ENCODE measurements at regions not wholly inside any gene's neighbourhood (a gene's known extent, or its start where the extent isn't known, plus 50 kb on each side); places are given as distances from the start of the nearest gene placed in this dataset.

- Histone ChIP-seq H3K9me3 (no peaks in the 10 kb centered on the region), H3K27me3 (no peaks in the 10 kb centered on the region), H3K4me3 (no peak overlapping the region), H3K27ac (no peak overlapping the region), H3K36me3 (no peaks in the 10 kb centered on the region), H3K4me1 (no peaks in the 10 kb centered on the region)
- intact Hi-C loops (cut with DNase I; ENCODE audit: low total_unique reads) = no loop called here
- no peak for DNase-seq (ENCODE audit: low spot score in 2 of 2)
- TF ChIP-seq POLR2AphosphoS5 (IDR thresholded peaks at IDR 0.05) (no peak), CTCF (IDR thresholded peaks at IDR 0.05) (no peak), POLR2A (IDR thresholded peaks at IDR 0.05) (no peak)
Observed at GRCh38 chr6:148157841-148158240, 184.8 kb upstream of the SASH1 start.

- H3K27ac ChIP-seq = no peak overlapping the region
- intact Hi-C loops (cut with DNase I; ENCODE audit: low total_unique reads) = no loop called here
- DNase-seq (ENCODE audit: low spot score in 2 of 2) = no peak
- H3K4me1 ChIP-seq = no peaks in the 10 kb centered on the region
- no peaks in the 10 kb centered on the region for H3K9me3 ChIP-seq
- no peaks in the 10 kb centered on the region for H3K36me3 ChIP-seq
- H3K4me3 ChIP-seq = no peak overlapping the region
- TF ChIP-seq POLR2A (IDR thresholded peaks at IDR 0.05) (no peak), CTCF (IDR thresholded peaks at IDR 0.05) (no peak)
- no peaks in the 10 kb centered on the region for H3K27me3 ChIP-seq
Observed at GRCh38 chr6:148164645-148165044, 178.0 kb upstream of the SASH1 start.

- DNase-seq (ENCODE audit: low spot score in 2 of 2) = no peak
- no peak for TF ChIP-seq POLR2AphosphoS5 (IDR thresholded peaks at IDR 0.05)
- TF ChIP-seq POLR2A (IDR thresholded peaks at IDR 0.05) = no peak
- TF ChIP-seq CTCF (IDR thresholded peaks at IDR 0.05) = peak; percentile 55 to 69 (median 57)
- no peaks in the 10 kb centered on the region for H3K27me3 ChIP-seq
- intact Hi-C loops (cut with DNase I; ENCODE audit: low total_unique reads) = no loop called here
- H3K36me3 ChIP-seq = no peaks in the 10 kb centered on the region
- no peak overlapping the region for H3K4me3 ChIP-seq
- H3K4me1 ChIP-seq = no peaks in the 10 kb centered on the region
- H3K27ac ChIP-seq = no peak overlapping the region
- H3K9me3 ChIP-seq = no peaks in the 10 kb centered on the region
Observed at GRCh38 chr6:148166339-148166968, 176.2 kb upstream of the SASH1 start.

GRCh38 chr6:148169706-148170105, 172.9 kb upstream of the SASH1 start:
- TF ChIP-seq POLR2AphosphoS5 (IDR thresholded peaks at IDR 0.05) = no peak
- no peak for TF ChIP-seq CTCF (IDR thresholded peaks at IDR 0.05)
- no peaks in the 10 kb centered on the region for H3K4me1 ChIP-seq
- no peak overlapping the region for H3K4me3 ChIP-seq
- no peaks in the 10 kb centered on the region for H3K36me3 ChIP-seq
- no peak for DNase-seq (ENCODE audit: low spot score in 2 of 2)
- no peaks in the 10 kb centered on the region for H3K27me3 ChIP-seq
- no peak overlapping the region for H3K27ac ChIP-seq
- no peaks in the 10 kb centered on the region for H3K9me3 ChIP-seq
- intact Hi-C loops (cut with DNase I; ENCODE audit: low total_unique reads) = no loop called here

GRCh38 chr6:148170286-148170685, 172.4 kb upstream of the SASH1 start:
- TF ChIP-seq POLR2A (IDR thresholded peaks at IDR 0.05) (no peak), CTCF (IDR thresholded peaks at IDR 0.05) (no peak), POLR2AphosphoS5 (IDR thresholded peaks at IDR 0.05) (no peak)
- Histone ChIP-seq H3K27me3 (no peaks in the 10 kb centered on the region), H3K9me3 (no peaks in the 10 kb centered on the region), H3K4me3 (no peak overlapping the region), H3K36me3 (no peaks in the 10 kb centered on the region), H3K4me1 (no peaks in the 10 kb centered on the region), H3K27ac (no peak overlapping the region)
- no peak for DNase-seq (ENCODE audit: low spot score in 2 of 2)
- intact Hi-C loops (cut with DNase I; ENCODE audit: low total_unique reads) = no loop called here

Data from breast epithelium (tissue), 4 donors.